ENCODE measurements at regions not wholly inside any gene's neighbourhood (a gene's known extent, or its start where the extent isn't known, plus 50 kb on each side); places are given as distances from the start of the nearest gene placed in this dataset.

DNA sequence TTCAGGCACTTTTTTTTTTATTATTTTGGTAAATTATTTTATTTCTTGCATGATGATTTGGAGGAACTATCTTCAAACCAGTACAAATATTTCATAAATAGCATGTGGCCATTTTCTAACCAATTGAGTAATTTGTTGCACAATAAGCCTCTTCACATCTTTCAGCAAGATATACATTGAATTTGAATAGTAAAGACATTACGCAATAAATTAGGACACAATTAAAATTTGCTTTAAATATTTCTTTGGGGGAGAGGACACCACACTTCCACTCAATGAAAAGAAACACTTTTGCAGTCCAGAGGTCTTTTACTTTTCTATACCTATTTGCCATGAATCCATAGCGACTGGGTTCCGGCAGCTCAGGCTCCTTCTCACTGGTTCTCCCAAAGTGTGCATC, 762.6 kb upstream of the GOLIM4 start:
- no TSS peak for BruUV-seq (replicated peaks)
- Histone ChIP-seq H3K79me1 (ENCODE audit: low read depth in 1 of 2, low read length in 2 of 2) (no peaks in the 10 kb centered on the region), H3K4me2 (ENCODE audit: low read depth, low read length) (no peak overlapping the region), H2BK120ac (ENCODE audit: low read depth, low read length) (no peak overlapping the region), H2BK5ac (ENCODE audit: low read depth, low read length, poor library complexity, severe bottlenecking) (no peak overlapping the region), H2AFZ (replicated peaks; ENCODE audit: low read length, poor library complexity) (no peak overlapping the region), H2AK5ac (ENCODE audit: low read depth, low read length) (no peak overlapping the region), H3K9ac (ENCODE audit: low read depth, low read length) (no peak overlapping the region), H3K9me1 (ENCODE audit: insufficient read depth, low read length) (no peaks in the 10 kb centered on the region), H3K4me1 (ENCODE audit: control insufficient read depth, insufficient read depth, low read length) (no peaks in the 10 kb centered on the region), H3K4me3 (ENCODE audit: insufficient read depth, low read depth, low read length) (no peak overlapping the region), H2AK9ac (replicated peaks; ENCODE audit: low read depth, low read length, poor library complexity) (no peak overlapping the region), H3K4ac (ENCODE audit: low read depth, low read length) (no peak overlapping the region), H3K23ac (ENCODE audit: low read depth, low read length) (no peak overlapping the region), H3K36me3 (ENCODE audit: control insufficient read depth, insufficient read depth, low read length) (no peaks in the 10 kb centered on the region), H3K9me3 (ENCODE audit: control insufficient read depth, insufficient read depth, low read length) (no peaks in the 10 kb centered on the region), H4K5ac (ENCODE audit: low read depth, low read length) (no peak overlapping the region), H3K14ac (replicated peaks; ENCODE audit: low read depth, low read length) (no peak overlapping the region), H3K18ac (ENCODE audit: low read depth, low read length) (no peak overlapping the region), H3K27me3 (ENCODE audit: control insufficient read depth, insufficient read depth, low read length) (no peaks in the 10 kb centered on the region), H2BK15ac (ENCODE audit: low read depth, low read length) (no peak overlapping the region), H4K20me1 (ENCODE audit: insufficient read depth, low read length) (no peaks in the 10 kb centered on the region), H4K91ac (ENCODE audit: insufficient read depth, low read depth, low read length) (no peak overlapping the region), H3K56ac (ENCODE audit: extremely low read depth, insufficient read depth, low read length) (no peak overlapping the region), H4K8ac (ENCODE audit: low read depth in 2 of 2, low read length in 2 of 2) (no peak overlapping the region), H3K27ac (ENCODE audit: insufficient read depth, low read length) (no peak overlapping the region), H2BK20ac (ENCODE audit: low read depth, low read length) (no peak overlapping the region)
- DNase-seq (no peak), ATAC-seq (ENCODE audit: low read depth) (no peak)
- TF ChIP-seq CEBPB (IDR thresholded peaks at IDR 0.05; ENCODE audit: low read depth, low read length) (peak; percentile 87), RCOR1 (IDR thresholded peaks at IDR 0.05; ENCODE audit: insufficient replicate concordance, low read length) (no peak)
- TF ChIP-seq, protein P1, sequence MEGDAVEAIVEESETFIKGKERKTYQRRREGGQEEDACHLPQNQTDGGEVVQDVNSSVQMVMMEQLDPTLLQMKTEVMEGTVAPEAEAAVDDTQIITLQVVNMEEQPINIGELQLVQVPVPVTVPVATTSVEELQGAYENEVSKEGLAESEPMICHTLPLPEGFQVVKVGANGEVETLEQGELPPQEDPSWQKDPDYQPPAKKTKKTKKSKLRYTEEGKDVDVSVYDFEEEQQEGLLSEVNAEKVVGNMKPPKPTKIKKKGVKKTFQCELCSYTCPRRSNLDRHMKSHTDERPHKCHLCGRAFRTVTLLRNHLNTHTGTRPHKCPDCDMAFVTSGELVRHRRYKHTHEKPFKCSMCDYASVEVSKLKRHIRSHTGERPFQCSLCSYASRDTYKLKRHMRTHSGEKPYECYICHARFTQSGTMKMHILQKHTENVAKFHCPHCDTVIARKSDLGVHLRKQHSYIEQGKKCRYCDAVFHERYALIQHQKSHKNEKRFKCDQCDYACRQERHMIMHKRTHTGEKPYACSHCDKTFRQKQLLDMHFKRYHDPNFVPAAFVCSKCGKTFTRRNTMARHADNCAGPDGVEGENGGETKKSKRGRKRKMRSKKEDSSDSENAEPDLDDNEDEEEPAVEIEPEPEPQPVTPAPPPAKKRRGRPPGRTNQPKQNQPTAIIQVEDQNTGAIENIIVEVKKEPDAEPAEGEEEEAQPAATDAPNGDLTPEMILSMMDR (conservative IDR thresholded peaks at IDR 0.05; ENCODE audit: low read depth, low read length): no peak
- dilution Hi-C loops (cut with HindIII; ENCODE audit: low sequenced_read_pairs, unreplicated experiment): no loop called here
- intact Hi-C loops (cut with micrococcal nuclease): no loop called here
- POLR2A ChIA-PET (ENCODE audit: unreplicated experiment): no interaction called here
- in situ Hi-C loops (cut with MboI; ENCODE audit: low sequenced_read_pairs): no loop called here
- CTCF ChIA-PET: no interaction called here
- WGBS, 2 experiments (ENCODE audit: extremely low coverage in 2 of 2, insufficient read length in 1 of 2): no CpG with 5 or more reads among the region's 3 CpGs
